ENCODE measurements at regions not wholly inside any gene's neighbourhood (a gene's known extent, or its start where the extent isn't known, plus 50 kb on each side); places are given as distances from the start of the nearest gene placed in this dataset.

DNA sequence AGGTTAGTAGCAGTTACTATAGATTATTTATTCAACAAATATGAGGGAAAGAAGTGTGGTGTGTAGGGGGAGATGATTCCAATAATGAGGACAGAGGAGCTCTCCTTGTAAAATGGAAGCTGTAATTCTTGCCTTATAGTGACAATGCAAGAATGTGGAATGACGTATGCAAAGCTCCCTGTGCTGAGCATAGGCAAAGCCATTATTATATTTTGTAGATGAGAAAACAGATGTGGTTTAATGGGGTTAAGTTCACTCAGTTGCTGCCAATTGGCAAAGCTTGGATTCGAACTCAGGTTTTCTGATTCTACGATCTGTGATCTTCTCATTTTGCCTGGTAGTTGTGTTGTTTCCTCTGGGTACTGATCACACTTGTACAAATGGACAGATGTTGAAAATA is 153.3 kb downstream of the LSMEM1 start:
- no peak for ATAC-seq (ENCODE audit: low read depth in 2 of 2)
- H3K9me3 Mint-ChIP-seq, result peaks cover 0 to 4% (median 0%) of the 10 kb centered on the region in 7 donors
- Histone ChIP-seq H3K27ac (ENCODE audit: insufficient read depth, low read length, poor library complexity, severe bottlenecking) (no peak overlapping the region), H3K36me3 (ENCODE audit: control insufficient read depth, insufficient read depth, low read length) (no peaks in the 10 kb centered on the region), H3K9me3 (ENCODE audit: control insufficient read depth in 2 of 2, low read length in 2 of 2) (no peaks in the 10 kb centered on the region), H3K27me3 (ENCODE audit: control insufficient read depth, insufficient read depth, low read length) (no peaks in the 10 kb centered on the region), H3K4me3 (ENCODE audit: low read depth, low read length) (no peak overlapping the region), H3K4me1 (ENCODE audit: control insufficient read depth, insufficient read depth, low read length, poor library complexity, severe bottlenecking) (no peaks in the 10 kb centered on the region)
- H3K4me1 Mint-ChIP-seq, result no peaks in the 10 kb centered on the region
- DNase-seq, result no peak
- no peaks in the 10 kb centered on the region for H3K36me3 Mint-ChIP-seq
- peaks cover 1% of the 10 kb centered on the region for H3K27me3 Mint-ChIP-seq
- H3K4me3 Mint-ChIP-seq, result no peak overlapping the region
- no peak overlapping the region for H3K27ac Mint-ChIP-seq

DNA sequence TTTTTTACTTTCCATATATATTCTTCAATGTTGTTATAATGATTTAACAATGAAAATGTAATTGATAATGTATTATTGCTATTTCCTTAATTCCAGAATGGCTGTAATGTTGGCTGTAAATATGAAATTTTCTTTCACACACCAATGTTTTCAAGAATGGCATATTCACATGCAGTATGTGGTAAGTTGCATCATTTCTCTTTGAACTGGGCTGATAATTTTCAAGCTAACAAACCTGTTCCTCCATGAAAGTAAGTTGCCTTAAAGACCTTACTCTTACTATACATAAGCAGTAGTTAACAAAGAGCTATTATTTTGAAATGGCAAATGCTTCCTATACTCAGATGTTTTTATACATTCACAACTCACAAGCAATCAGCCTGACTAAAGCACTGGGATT is 154.5 kb downstream of the TMEM168 start:
- no peak for ATAC-seq (ENCODE audit: low read depth in 2 of 2)

DNA sequence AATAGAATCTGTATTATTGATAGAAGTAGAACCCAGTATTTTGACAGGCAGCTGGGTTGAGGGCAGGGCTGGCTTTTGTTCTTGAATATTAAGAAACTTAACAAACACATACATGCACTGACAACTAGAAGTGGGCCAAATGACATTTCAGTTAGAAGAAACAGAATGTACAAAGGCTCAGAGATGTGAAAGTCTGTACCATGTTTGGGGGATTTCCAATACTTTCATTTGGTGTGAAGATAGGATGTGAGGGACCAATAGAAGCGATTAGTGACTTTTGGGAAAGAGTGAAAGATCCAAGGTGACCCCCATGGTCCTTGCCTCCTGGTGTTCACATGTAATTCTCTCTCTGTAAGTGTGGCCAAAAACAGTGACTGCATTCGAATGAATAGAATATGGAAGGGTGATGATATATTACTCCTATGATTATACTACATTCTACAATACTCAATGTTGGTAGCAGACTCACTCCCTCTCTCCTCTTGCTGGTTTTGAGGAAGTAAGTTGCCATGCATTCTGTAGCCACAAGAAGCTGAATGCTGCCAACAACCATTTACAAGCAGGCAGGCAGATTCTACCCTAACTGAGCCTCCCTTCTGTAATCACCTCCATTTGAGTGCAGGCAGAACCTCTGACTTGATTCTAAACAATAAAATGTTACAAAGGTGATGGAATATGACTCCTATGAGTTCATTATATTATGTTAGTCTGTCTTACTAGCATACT is 151.4 kb downstream of the TMEM168 start:
- Histone ChIP-seq H3K4me3 (ENCODE audit: low read depth, low read length) (no peak overlapping the region), H3K36me3 (ENCODE audit: control insufficient read depth, insufficient read depth, low read length) (no peaks in the 10 kb centered on the region), H3K4me1 (ENCODE audit: control insufficient read depth, insufficient read depth, low read length, poor library complexity, severe bottlenecking) (no peaks in the 10 kb centered on the region), H3K27ac (ENCODE audit: insufficient read depth, low read length, poor library complexity, severe bottlenecking) (no peak overlapping the region), H3K9me3 (ENCODE audit: control insufficient read depth in 2 of 2, low read length in 2 of 2) (no peaks in the 10 kb centered on the region), H3K27me3 (ENCODE audit: control insufficient read depth, insufficient read depth, low read length) (no peaks in the 10 kb centered on the region)
- peaks cover 0 to 6% (median 1%) of the 10 kb centered on the region in 7 donors for H3K9me3 Mint-ChIP-seq
- ATAC-seq (ENCODE audit: low read depth in 2 of 2) (no peak), DNase-seq (no peak)
- no peak overlapping the region for H3K27ac Mint-ChIP-seq
- H3K27me3 Mint-ChIP-seq, result peaks cover 4% of the 10 kb centered on the region
- H3K36me3 Mint-ChIP-seq, result no peaks in the 10 kb centered on the region
- H3K4me1 Mint-ChIP-seq, result no peaks in the 10 kb centered on the region
- no peak overlapping the region for H3K4me3 Mint-ChIP-seq

More for the DNA sequence above, 154.5 kb downstream of the TMEM168 start:
- H3K27me3 ChIP-seq (ENCODE audit: control insufficient read depth, insufficient read depth, low read length), result no peaks in the 10 kb centered on the region
- no peak overlapping the region for H3K4me3 Mint-ChIP-seq
- H3K4me3 ChIP-seq (ENCODE audit: low read depth, low read length), result no peak overlapping the region
- no peak for DNase-seq
- no peak overlapping the region for H3K27ac Mint-ChIP-seq
- peaks cover 0 to 2% (median 0%) of the 10 kb centered on the region in 7 donors for H3K9me3 Mint-ChIP-seq
- H3K4me1 ChIP-seq (ENCODE audit: control insufficient read depth, insufficient read depth, low read length, poor library complexity, severe bottlenecking), result no peaks in the 10 kb centered on the region
- peaks cover 4% of the 10 kb centered on the region for H3K27me3 Mint-ChIP-seq
- no peaks in the 10 kb centered on the region for H3K36me3 ChIP-seq (ENCODE audit: control insufficient read depth, insufficient read depth, low read length)
- H3K27ac ChIP-seq (ENCODE audit: insufficient read depth, low read length, poor library complexity, severe bottlenecking), result no peak overlapping the region
- no peaks in the 10 kb centered on the region for H3K4me1 Mint-ChIP-seq
- no peaks in the 10 kb centered on the region for H3K36me3 Mint-ChIP-seq
- no peaks in the 10 kb centered on the region for H3K9me3 ChIP-seq (ENCODE audit: control insufficient read depth in 2 of 2, low read length in 2 of 2)

DNA sequence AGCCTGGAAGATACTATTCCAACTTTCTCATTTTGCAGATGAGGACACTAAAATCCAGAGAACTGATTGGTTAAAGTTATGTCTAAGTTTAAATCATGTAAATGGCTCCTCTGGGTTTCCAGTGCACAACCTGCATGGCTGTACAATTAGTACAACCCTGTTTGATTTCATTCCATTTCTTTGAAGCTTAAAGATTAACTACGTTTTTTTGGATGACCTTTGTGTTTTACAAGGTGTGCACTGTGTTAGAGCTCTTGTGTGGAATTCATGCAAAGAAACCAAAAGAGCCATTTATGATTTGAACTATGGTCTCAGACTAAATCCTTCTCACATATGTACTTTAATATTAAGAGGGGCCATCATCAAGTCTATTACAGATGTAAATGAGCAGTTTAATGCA is 149.5 kb downstream of the TMEM168 start:
- ATAC-seq (ENCODE audit: low read depth in 2 of 2) (no peak), DNase-seq (no peak)
- Histone ChIP-seq H3K4me1 (ENCODE audit: control insufficient read depth, insufficient read depth, low read length, poor library complexity, severe bottlenecking) (no peaks in the 10 kb centered on the region), H3K27me3 (ENCODE audit: control insufficient read depth, insufficient read depth, low read length) (no peaks in the 10 kb centered on the region), H3K9me3 (ENCODE audit: control insufficient read depth in 2 of 2, low read length in 2 of 2) (no peaks in the 10 kb centered on the region), H3K4me3 (ENCODE audit: low read depth, low read length) (no peak overlapping the region), H3K27ac (ENCODE audit: insufficient read depth, low read length, poor library complexity, severe bottlenecking) (no peak overlapping the region), H3K36me3 (ENCODE audit: control insufficient read depth, insufficient read depth, low read length) (no peaks in the 10 kb centered on the region)
- no peak overlapping the region for H3K27ac Mint-ChIP-seq
- H3K4me1 Mint-ChIP-seq, result no peaks in the 10 kb centered on the region
- H3K36me3 Mint-ChIP-seq, result no peaks in the 10 kb centered on the region
- peaks cover 4% of the 10 kb centered on the region for H3K27me3 Mint-ChIP-seq
- H3K9me3 Mint-ChIP-seq, result peaks cover 0 to 13% (median 3%) of the 10 kb centered on the region in 7 donors
- H3K4me3 Mint-ChIP-seq, result no peak overlapping the region

DNA sequence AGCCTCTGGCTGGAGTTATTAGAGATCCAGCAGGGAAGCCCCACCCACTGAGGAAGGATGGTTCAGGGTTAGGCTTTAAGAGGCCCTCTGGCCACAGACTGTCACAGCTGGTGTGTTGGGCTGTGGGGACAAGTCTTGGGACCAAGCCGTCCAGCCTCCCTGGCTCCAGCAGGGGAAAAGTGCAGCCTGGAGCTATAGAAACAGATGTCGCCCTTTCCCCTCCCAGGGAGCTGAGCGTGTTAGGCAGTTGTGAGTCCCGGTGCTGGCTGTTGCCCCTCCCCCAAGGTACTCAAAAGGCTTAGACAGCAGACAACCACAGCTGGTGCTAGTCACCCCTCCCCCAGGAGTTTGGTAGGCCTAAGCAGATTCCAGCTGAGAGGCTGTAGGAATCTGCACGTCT is 143.4 kb downstream of the TMEM168 start:
- Mint-ChIP-seq H3K27ac (no peak overlapping the region), H3K4me1 (no peaks in the 10 kb centered on the region), H3K4me3 (no peak overlapping the region), H3K36me3 (no peaks in the 10 kb centered on the region), H3K27me3 (no peaks in the 10 kb centered on the region), H3K9me3 (peaks cover 0 to 25% (median 6%) of the 10 kb centered on the region in 7 donors)
- H3K4me1 ChIP-seq (ENCODE audit: control insufficient read depth, insufficient read depth, low read length, poor library complexity, severe bottlenecking), result no peaks in the 10 kb centered on the region
- H3K9me3 ChIP-seq (ENCODE audit: control insufficient read depth in 2 of 2, low read length in 2 of 2), result peaks cover 5 to 6% of the 10 kb centered on the region in 2 experiments
- ATAC-seq (ENCODE audit: low read depth in 2 of 2) (no peak), DNase-seq (no peak)
- no peak overlapping the region for H3K27ac ChIP-seq (ENCODE audit: insufficient read depth, low read length, poor library complexity, severe bottlenecking)
- no peak overlapping the region for H3K4me3 ChIP-seq (ENCODE audit: low read depth, low read length)
- no peaks in the 10 kb centered on the region for H3K27me3 ChIP-seq (ENCODE audit: control insufficient read depth, insufficient read depth, low read length)
- H3K36me3 ChIP-seq (ENCODE audit: control insufficient read depth, insufficient read depth, low read length), result no peaks in the 10 kb centered on the region

DNA sequence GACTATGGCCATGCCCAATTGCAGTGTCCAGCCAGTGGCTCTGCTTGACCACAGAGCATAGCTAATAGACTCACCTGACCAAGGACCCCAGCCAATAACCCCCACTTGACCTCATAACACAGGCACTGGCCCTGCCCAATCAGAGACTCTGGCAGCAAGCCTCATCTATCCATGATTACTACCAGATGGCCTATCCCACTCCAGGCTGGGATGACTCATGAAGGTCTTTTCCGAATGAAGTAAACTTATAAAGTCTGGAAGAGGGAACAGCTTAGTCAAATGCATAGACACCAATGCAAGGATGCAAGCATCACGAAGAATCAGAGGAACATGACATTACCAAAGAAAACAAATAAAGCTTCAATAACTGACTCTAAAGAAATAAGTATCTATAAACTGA is 141.4 kb downstream of the TMEM168 start:
- no peaks in the 10 kb centered on the region for H3K36me3 ChIP-seq (ENCODE audit: control insufficient read depth, insufficient read depth, low read length)
- Mint-ChIP-seq H3K36me3 (no peaks in the 10 kb centered on the region), H3K27me3 (no peaks in the 10 kb centered on the region), H3K9me3 (peaks cover 0 to 23% (median 8%) of the 10 kb centered on the region in 7 donors), H3K27ac (no peak overlapping the region), H3K4me1 (no peaks in the 10 kb centered on the region), H3K4me3 (no peak overlapping the region)
- ATAC-seq (ENCODE audit: low read depth in 2 of 2), result no peak
- no peak overlapping the region for H3K27ac ChIP-seq (ENCODE audit: insufficient read depth, low read length, poor library complexity, severe bottlenecking)
- no peak for DNase-seq
- no peaks in the 10 kb centered on the region for H3K27me3 ChIP-seq (ENCODE audit: control insufficient read depth, insufficient read depth, low read length)
- no peaks in the 10 kb centered on the region for H3K4me1 ChIP-seq (ENCODE audit: control insufficient read depth, insufficient read depth, low read length, poor library complexity, severe bottlenecking)
- peaks cover 5 to 6% of the 10 kb centered on the region in 2 experiments for H3K9me3 ChIP-seq (ENCODE audit: control insufficient read depth in 2 of 2, low read length in 2 of 2)
- H3K4me3 ChIP-seq (ENCODE audit: low read depth, low read length), result no peak overlapping the region

- Mint-ChIP-seq H3K27me3 (no peaks in the 10 kb centered on the region), H3K4me3 (no peak overlapping the region), H3K9me3 (peaks cover 0 to 23% (median 8%) of the 10 kb centered on the region in 7 donors), H3K27ac (no peak overlapping the region), H3K36me3 (no peaks in the 10 kb centered on the region), H3K4me1 (no peaks in the 10 kb centered on the region)
- Histone ChIP-seq H3K4me1 (ENCODE audit: control insufficient read depth, insufficient read depth, low read length, poor library complexity, severe bottlenecking) (no peaks in the 10 kb centered on the region), H3K27me3 (ENCODE audit: control insufficient read depth, insufficient read depth, low read length) (no peaks in the 10 kb centered on the region), H3K9me3 (ENCODE audit: control insufficient read depth in 2 of 2, low read length in 2 of 2) (peaks cover 5 to 6% of the 10 kb centered on the region in 2 experiments), H3K36me3 (ENCODE audit: control insufficient read depth, insufficient read depth, low read length) (no peaks in the 10 kb centered on the region), H3K27ac (ENCODE audit: insufficient read depth, low read length, poor library complexity, severe bottlenecking) (no peak overlapping the region), H3K4me3 (ENCODE audit: low read depth, low read length) (no peak overlapping the region)
- ATAC-seq (ENCODE audit: low read depth in 2 of 2), result no peak
- DNase-seq, result no peak
These were observed 140.6 kb downstream of the TMEM168 start for GRCh38 chr7:112649560-112649959.
